ENCODE measurements at regions not wholly inside any gene's neighbourhood (a gene's known extent, or its start where the extent isn't known, plus 50 kb on each side); places are given as distances from the start of the nearest gene placed in this dataset.
"Not testable (repeated sequence)": the region's sequence is repeated elsewhere in the genome, so short reads cannot be mapped to it uniquely, and the experiment has no call there.

DNA sequence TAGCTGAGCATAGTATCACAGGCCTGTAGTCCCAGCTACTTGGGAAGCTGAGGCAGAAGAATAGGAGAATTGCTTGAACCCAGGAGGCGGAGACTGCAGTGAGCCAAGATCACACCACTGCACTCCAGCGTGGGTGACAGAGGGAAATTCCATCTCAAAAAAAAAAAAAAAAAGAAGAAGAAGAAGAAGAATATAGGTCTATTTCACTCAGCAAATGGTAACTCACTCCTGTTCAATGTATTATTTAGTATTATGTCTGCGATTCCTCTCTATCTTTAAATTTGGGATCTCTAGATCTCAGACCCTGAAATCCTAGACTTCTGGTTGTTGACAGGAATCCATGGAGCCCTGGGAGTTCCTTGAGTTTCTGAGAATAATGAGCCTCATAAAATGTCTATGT, 98.6 kb downstream of the HFE start:
- Mint-ChIP-seq H3K4me1 (peaks cover 40 to 56% (median 47%) of the 10 kb centered on the region in 3 donors), H3K9me3 (peaks cover 0 to 3% (median 0%) of the 10 kb centered on the region in 5 donors), H3K27me3 (peaks cover 0 to 3% of the 10 kb centered on the region in 2 donors), H3K4me3 (peak overlapping the region in 1 of 7 donors; percentile 18), H3K27ac (peak overlapping the region in 2 of 8 donors; percentile 8 to 63), H3K36me3 (peaks cover 0 to 10% (median 0%) of the 10 kb centered on the region in 3 donors)
- H3K27ac ChIP-seq (ENCODE audit: low read depth, low read length): no peak overlapping the region
- POLR2A ChIA-PET: interaction anchor here (0.6 to 5.5 kb wide), 4 partner anchors 12 to 82 kb away, joined by 5 to 201 read pairs (median 72); a partner anchor contains a TSS
- H3K36me3 ChIP-seq (ENCODE audit: insufficient read depth, low read length): no peaks in the 10 kb centered on the region
- H3K4me3 ChIP-seq (ENCODE audit: low read length): no peak overlapping the region
- H3K27me3 ChIP-seq (ENCODE audit: insufficient read depth, low read length, poor library complexity, severe bottlenecking): no peaks in the 10 kb centered on the region
- peaks cover 38% of the 10 kb centered on the region for H3K4me1 ChIP-seq (ENCODE audit: insufficient read depth, low read length)
- H3K9me3 ChIP-seq (ENCODE audit: low read length): no peaks in the 10 kb centered on the region
- CTCF ChIA-PET: interaction anchor here (3.9 to 4.5 kb wide), 2 partner anchors 11 to 12 kb away, joined by 33 to 59 read pairs; a partner anchor contains a TSS
- no peak for DNase-seq

- H3K27ac Mint-ChIP-seq: peak overlapping the region in 1 of 8 donors; percentile 17
- peaks cover 0 to 3% (median 0%) of the 10 kb centered on the region in 5 donors for H3K9me3 Mint-ChIP-seq
- H3K4me1 Mint-ChIP-seq: peaks cover 35 to 50% (median 41%) of the 10 kb centered on the region in 3 donors
- ChIA-PET POLR2A (interaction anchor here (0.6 to 5.5 kb wide), 8 partner anchors 11 to 1692 kb away, joined by 3 to 201 read pairs (median 4); a partner anchor contains a TSS), CTCF (interaction anchor here (1.2 to 5.1 kb wide), 4 partner anchors 10 to 84 kb away, joined by 3 to 67 read pairs (median 14); a partner anchor contains a TSS)
- H3K9me3 ChIP-seq (ENCODE audit: low read length): no peaks in the 10 kb centered on the region
- peaks cover 33% of the 10 kb centered on the region for H3K4me1 ChIP-seq (ENCODE audit: insufficient read depth, low read length)
- H3K27me3 Mint-ChIP-seq: peaks cover 0 to 3% of the 10 kb centered on the region in 2 donors
- no peaks in the 10 kb centered on the region for H3K27me3 ChIP-seq (ENCODE audit: insufficient read depth, low read length, poor library complexity, severe bottlenecking)
- H3K4me3 ChIP-seq (ENCODE audit: low read length): no peak overlapping the region
- H3K36me3 Mint-ChIP-seq: peaks cover 0 to 10% (median 0%) of the 10 kb centered on the region in 3 donors
- no peak for DNase-seq
- H3K4me3 Mint-ChIP-seq: peak overlapping the region in 1 of 7 donors; percentile 82
- no peaks in the 10 kb centered on the region for H3K36me3 ChIP-seq (ENCODE audit: insufficient read depth, low read length)
- peak overlapping the region; percentile 3 for H3K27ac ChIP-seq (ENCODE audit: low read depth, low read length)
Measured at GRCh38 chr6:26186652-26187051, 99.4 kb downstream of the HFE start.

- H3K4me3 Mint-ChIP-seq: peak overlapping the region in 1 of 7 donors; percentile 12
- ChIA-PET CTCF (interaction anchor here (1.2 to 5.1 kb wide), 4 partner anchors 10 to 83 kb away, joined by 3 to 67 read pairs (median 14); a partner anchor contains a TSS), POLR2A (interaction anchor here (0.6 to 5.5 kb wide), 9 partner anchors 10 to 1691 kb away, joined by 3 to 201 read pairs (median 30); a partner anchor contains a TSS)
- H3K9me3 Mint-ChIP-seq: peaks cover 0 to 3% (median 0%) of the 10 kb centered on the region in 5 donors
- peaks cover 33% of the 10 kb centered on the region for H3K4me1 ChIP-seq (ENCODE audit: insufficient read depth, low read length)
- peaks cover 35 to 50% (median 41%) of the 10 kb centered on the region in 3 donors for H3K4me1 Mint-ChIP-seq
- peaks cover 0 to 10% (median 0%) of the 10 kb centered on the region in 3 donors for H3K36me3 Mint-ChIP-seq
- DNase-seq: no peak
- no peaks in the 10 kb centered on the region for H3K9me3 ChIP-seq (ENCODE audit: low read length)
- no peaks in the 10 kb centered on the region for H3K36me3 ChIP-seq (ENCODE audit: insufficient read depth, low read length)
- peak overlapping the region; percentile 95 for H3K27ac ChIP-seq (ENCODE audit: low read depth, low read length)
- H3K27ac Mint-ChIP-seq: peak overlapping the region in 2 of 8 donors; percentile 17 to 97
- peaks cover 0 to 3% of the 10 kb centered on the region in 2 donors for H3K27me3 Mint-ChIP-seq
- peak overlapping the region; percentile 26 for H3K4me3 ChIP-seq (ENCODE audit: low read length)
- no peaks in the 10 kb centered on the region for H3K27me3 ChIP-seq (ENCODE audit: insufficient read depth, low read length, poor library complexity, severe bottlenecking)
Measured at GRCh38 chr6:26187292-26187691, 100.1 kb downstream of the HFE start.

GRCh38 chr6:26187981-26188635, 100.9 kb downstream of the HFE start:
- POLR2A ChIA-PET: interaction anchor here (0.6 to 5.5 kb wide), 28 partner anchors 9 to 1684 kb away, joined by 3 to 201 read pairs (median 6); partner anchors contain the start of gene HMGN4

DNA sequence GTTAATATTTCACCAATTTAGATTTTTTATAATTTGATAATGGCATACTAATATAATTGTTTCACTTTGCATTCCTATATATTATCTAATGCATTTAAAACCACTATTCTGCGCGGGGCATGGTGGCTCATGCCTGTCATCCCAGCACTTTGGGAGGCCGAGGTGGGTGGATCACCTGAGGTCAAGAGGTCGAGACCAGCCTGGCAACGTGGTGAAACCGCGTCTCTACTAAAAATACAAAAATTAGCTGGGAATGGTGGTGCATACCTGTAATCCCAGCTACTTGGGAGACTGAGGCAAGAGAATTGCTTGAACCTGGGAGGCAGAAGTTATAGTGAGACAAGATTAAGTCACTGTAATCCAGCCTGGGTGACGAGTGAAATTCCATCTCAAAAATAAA, 104.3 kb downstream of the HFE start:
- H3K9me3 Mint-ChIP-seq; H3K27ac Mint-ChIP-seq; H3K27ac ChIP-seq (ENCODE audit: low read depth, low read length); H3K4me3 ChIP-seq (ENCODE audit: low read length); H3K27me3 Mint-ChIP-seq; H3K4me3 Mint-ChIP-seq; H3K36me3 ChIP-seq (ENCODE audit: insufficient read depth, low read length); DNase-seq; H3K9me3 ChIP-seq (ENCODE audit: low read length); H3K27me3 ChIP-seq (ENCODE audit: insufficient read depth, low read length, poor library complexity, severe bottlenecking); CTCF ChIA-PET: not testable (repeated sequence)
- H3K4me1 ChIP-seq (ENCODE audit: insufficient read depth, low read length): peaks cover 28% of the 10 kb centered on the region
- H3K4me1 Mint-ChIP-seq: peaks cover 31 to 49% (median 45%) of the 10 kb centered on the region in 3 donors
- POLR2A ChIA-PET: interaction anchor here (1.1 to 8.9 kb wide), 4 partner anchors 25 to 94 kb away, joined by 3 to 426 read pairs (median 4); a partner anchor contains a TSS
- peaks cover 0 to 14% (median 0%) of the 10 kb centered on the region in 3 donors for H3K36me3 Mint-ChIP-seq

More at GRCh38 chr6:26187981-26188635, 100.9 kb downstream of the HFE start:
- Histone ChIP-seq H3K27me3 (ENCODE audit: insufficient read depth, low read length, poor library complexity, severe bottlenecking) (no peaks in the 10 kb centered on the region), H3K4me1 (ENCODE audit: insufficient read depth, low read length) (peaks cover 29% of the 10 kb centered on the region), H3K4me3 (ENCODE audit: low read length) (peak overlapping the region; percentile 89), H3K9me3 (ENCODE audit: low read length) (no peaks in the 10 kb centered on the region), H3K27ac (ENCODE audit: low read depth, low read length) (peak overlapping the region; percentile 95), H3K36me3 (ENCODE audit: insufficient read depth, low read length) (no peaks in the 10 kb centered on the region)
- Mint-ChIP-seq H3K36me3 (peaks cover 0 to 10% (median 0%) of the 10 kb centered on the region in 3 donors), H3K27ac (peak overlapping the region; percentile 94 to 99 (median 98)), H3K27me3 (peaks cover 0 to 3% of the 10 kb centered on the region in 2 donors), H3K9me3 (peaks cover 0 to 3% (median 0%) of the 10 kb centered on the region in 5 donors), H3K4me3 (peak overlapping the region; percentile 82 to 97 (median 94)), H3K4me1 (peaks cover 33 to 44% (median 37%) of the 10 kb centered on the region in 3 donors)
- peak in 3 of 5 donors; percentile 14 to 70 (median 27) for DNase-seq
- CTCF ChIA-PET: interaction anchor here (1.0 to 5.1 kb wide), 23 partner anchors 9 to 959 kb away, joined by 3 to 67 read pairs (median 6); a partner anchor contains a TSS

GRCh38 chr6:26193467-26194328, 106.5 kb downstream of the HFE start:
- Mint-ChIP-seq H3K9me3 (peaks cover 0 to 3% (median 0%) of the 10 kb centered on the region in 5 donors), H3K36me3 (peaks cover 0 to 22% (median 0%) of the 10 kb centered on the region in 3 donors), H3K4me1 (peaks cover 26 to 53% (median 49%) of the 10 kb centered on the region in 3 donors), H3K27me3 (peaks cover 0 to 6% of the 10 kb centered on the region in 2 donors), H3K4me3 (peak overlapping the region in 2 of 7 donors; percentile 2 to 55), H3K27ac (peak overlapping the region in 7 of 8 donors; percentile 8 to 100 (median 74))
- Histone ChIP-seq H3K4me3 (ENCODE audit: low read length) (no peak overlapping the region), H3K36me3 (ENCODE audit: insufficient read depth, low read length) (no peaks in the 10 kb centered on the region), H3K27me3 (ENCODE audit: insufficient read depth, low read length, poor library complexity, severe bottlenecking) (no peaks in the 10 kb centered on the region), H3K4me1 (ENCODE audit: insufficient read depth, low read length) (peaks cover 21% of the 10 kb centered on the region), H3K27ac (ENCODE audit: low read depth, low read length) (peak overlapping the region; percentile 95), H3K9me3 (ENCODE audit: low read length) (no peaks in the 10 kb centered on the region)
- ChIA-PET POLR2A (interaction anchor here (0.5 to 8.9 kb wide), 9 partner anchors 10 to 90 kb away, joined by 3 to 426 read pairs (median 6); a partner anchor contains a TSS), CTCF (interaction anchor here (0.7 to 7.9 kb wide), 8 partner anchors 10 to 79 kb away, joined by 3 to 114 read pairs (median 36); a partner anchor contains a TSS)
- no peak for DNase-seq

DNA sequence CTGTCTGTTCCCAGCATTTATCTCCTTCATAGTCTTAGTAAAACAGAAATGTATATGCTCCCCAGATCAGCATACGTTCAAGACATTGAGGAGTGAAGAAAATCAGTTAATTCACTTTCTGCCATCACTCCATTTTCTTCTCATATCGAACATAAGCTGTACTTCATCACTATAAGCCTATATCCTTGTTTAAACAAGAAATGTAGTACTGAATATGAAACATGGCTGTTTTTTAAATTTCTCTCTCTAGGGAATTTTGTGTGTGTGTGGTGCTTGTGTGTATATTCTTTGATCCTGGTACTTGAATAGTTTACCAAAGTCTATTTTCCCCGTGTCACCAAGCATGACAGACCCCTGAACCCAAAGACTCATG, 107.1 kb downstream of the HFE start:
- Histone ChIP-seq H3K27me3 (ENCODE audit: insufficient read depth, low read length, poor library complexity, severe bottlenecking) (no peaks in the 10 kb centered on the region), H3K4me3 (ENCODE audit: low read length) (peak overlapping the region; percentile 84), H3K9me3 (ENCODE audit: low read length) (no peaks in the 10 kb centered on the region), H3K4me1 (ENCODE audit: insufficient read depth, low read length) (peaks cover 18% of the 10 kb centered on the region), H3K36me3 (ENCODE audit: insufficient read depth, low read length) (no peaks in the 10 kb centered on the region), H3K27ac (ENCODE audit: low read depth, low read length) (peak overlapping the region; percentile 95)
- Mint-ChIP-seq H3K27ac (peak overlapping the region; percentile 47 to 100 (median 98)), H3K36me3 (peaks cover 0 to 24% (median 0%) of the 10 kb centered on the region in 3 donors), H3K4me1 (peaks cover 22 to 53% (median 44%) of the 10 kb centered on the region in 3 donors), H3K9me3 (no peaks in the 10 kb centered on the region), H3K4me3 (peak overlapping the region in 5 of 7 donors; percentile 10 to 96 (median 29)), H3K27me3 (peaks cover 0 to 4% of the 10 kb centered on the region in 2 donors)
- no peak for DNase-seq
- ChIA-PET CTCF (interaction anchor here (4.9 to 7.9 kb wide), 5 partner anchors 10 to 78 kb away, joined by 25 to 114 read pairs (median 59); a partner anchor contains a TSS), POLR2A (interaction anchor here (6.3 to 8.9 kb wide), 7 partner anchors 11 to 78 kb away, joined by 109 to 426 read pairs (median 192); a partner anchor contains a TSS)

Data from CD8-positive, alpha-beta memory T cell (primary cell).